ENCODE measurements at regions not wholly inside any gene's neighbourhood (a gene's known extent, or its start where the extent isn't known, plus 50 kb on each side); places are given as distances from the start of the nearest gene placed in this dataset.

- TF ChIP-seq CTCF (IDR thresholded peaks at IDR 0.05; ENCODE audit: insufficient read depth, low read length): no peak
- DNase-seq (ENCODE audit: low read depth): peak; percentile 67
- no peak overlapping the region for H3K4me3 ChIP-seq (ENCODE audit: low read depth, low read length)
Observed at GRCh38 chr21:27094184-27094948, 127.5 kb upstream of the ADAMTS5 start.

GRCh38 chr21:27086630-27087029 lies 119.7 kb upstream of the ADAMTS5 start:
- TF ChIP-seq CTCF (IDR thresholded peaks at IDR 0.05; ENCODE audit: insufficient read depth, low read length): no peak
- no peak for DNase-seq (ENCODE audit: low read depth)
- no peak overlapping the region for H3K4me3 ChIP-seq (ENCODE audit: low read depth, low read length)

GRCh38 chr21:27086186-27086585 lies 119.3 kb upstream of the ADAMTS5 start:
- H3K4me3 ChIP-seq (ENCODE audit: low read depth, low read length): no peak overlapping the region
- no peak for DNase-seq (ENCODE audit: low read depth)
- no peak for TF ChIP-seq CTCF (IDR thresholded peaks at IDR 0.05; ENCODE audit: insufficient read depth, low read length)

- no peak for TF ChIP-seq CTCF (IDR thresholded peaks at IDR 0.05; ENCODE audit: insufficient read depth, low read length)
- no peak for DNase-seq (ENCODE audit: low read depth)
- H3K4me3 ChIP-seq (ENCODE audit: low read depth, low read length): no peak overlapping the region
Observed at GRCh38 chr21:27085387-27085786, 118.5 kb upstream of the ADAMTS5 start.

GRCh38 chr21:27083144-27083543 lies 116.3 kb upstream of the ADAMTS5 start:
- no peak for TF ChIP-seq CTCF (IDR thresholded peaks at IDR 0.05; ENCODE audit: insufficient read depth, low read length)
- no peak overlapping the region for H3K4me3 ChIP-seq (ENCODE audit: low read depth, low read length)
- no peak for DNase-seq (ENCODE audit: low read depth)

GRCh38 chr21:27082431-27083010 lies 115.6 kb upstream of the ADAMTS5 start:
- no peak overlapping the region for H3K4me3 ChIP-seq (ENCODE audit: low read depth, low read length)
- DNase-seq (ENCODE audit: low read depth): no peak
- TF ChIP-seq CTCF (IDR thresholded peaks at IDR 0.05; ENCODE audit: insufficient read depth, low read length): no peak
